ENCODE measurements at regions not wholly inside any gene's neighbourhood (a gene's known extent, or its start where the extent isn't known, plus 50 kb on each side); places are given as distances from the start of the nearest gene placed in this dataset.

DNA sequence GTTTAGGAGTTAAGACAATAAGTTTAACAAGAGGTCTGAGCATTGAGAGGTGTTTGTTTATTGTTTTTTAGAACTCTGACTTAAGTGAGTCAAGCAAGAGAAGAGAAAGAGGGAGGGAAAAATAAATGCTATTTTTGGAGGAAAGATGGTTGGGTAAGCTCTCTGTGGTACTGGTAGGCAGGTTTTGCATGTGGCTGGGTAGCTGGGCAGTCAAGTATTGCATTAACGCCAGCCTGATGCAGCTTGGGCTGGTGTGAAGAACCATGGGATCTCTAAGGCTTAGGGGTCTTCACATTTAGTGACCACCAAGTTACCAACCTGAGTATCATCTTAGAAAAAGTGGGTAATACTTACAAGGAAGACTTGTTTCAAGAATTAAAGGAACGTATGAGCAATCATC is 534.5 kb upstream of the SEMA6D start:
- TF ChIP-seq, protein P1, sequence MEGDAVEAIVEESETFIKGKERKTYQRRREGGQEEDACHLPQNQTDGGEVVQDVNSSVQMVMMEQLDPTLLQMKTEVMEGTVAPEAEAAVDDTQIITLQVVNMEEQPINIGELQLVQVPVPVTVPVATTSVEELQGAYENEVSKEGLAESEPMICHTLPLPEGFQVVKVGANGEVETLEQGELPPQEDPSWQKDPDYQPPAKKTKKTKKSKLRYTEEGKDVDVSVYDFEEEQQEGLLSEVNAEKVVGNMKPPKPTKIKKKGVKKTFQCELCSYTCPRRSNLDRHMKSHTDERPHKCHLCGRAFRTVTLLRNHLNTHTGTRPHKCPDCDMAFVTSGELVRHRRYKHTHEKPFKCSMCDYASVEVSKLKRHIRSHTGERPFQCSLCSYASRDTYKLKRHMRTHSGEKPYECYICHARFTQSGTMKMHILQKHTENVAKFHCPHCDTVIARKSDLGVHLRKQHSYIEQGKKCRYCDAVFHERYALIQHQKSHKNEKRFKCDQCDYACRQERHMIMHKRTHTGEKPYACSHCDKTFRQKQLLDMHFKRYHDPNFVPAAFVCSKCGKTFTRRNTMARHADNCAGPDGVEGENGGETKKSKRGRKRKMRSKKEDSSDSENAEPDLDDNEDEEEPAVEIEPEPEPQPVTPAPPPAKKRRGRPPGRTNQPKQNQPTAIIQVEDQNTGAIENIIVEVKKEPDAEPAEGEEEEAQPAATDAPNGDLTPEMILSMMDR (IDR thresholded peaks at IDR 0.05; ENCODE audit: low read depth, low read length, missing input control), result no peak
- TF ChIP-seq, protein P2, sequence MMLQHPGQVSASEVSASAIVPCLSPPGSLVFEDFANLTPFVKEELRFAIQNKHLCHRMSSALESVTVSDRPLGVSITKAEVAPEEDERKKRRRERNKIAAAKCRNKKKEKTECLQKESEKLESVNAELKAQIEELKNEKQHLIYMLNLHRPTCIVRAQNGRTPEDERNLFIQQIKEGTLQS (IDR thresholded peaks at IDR 0.05), result no peak
- TF ChIP-seq NR2F2 (IDR thresholded peaks at IDR 0.05) (no peak), TAF1 (conservative IDR thresholded peaks at IDR 0.05) (no peak), EGR1 (IDR thresholded peaks at IDR 0.05; ENCODE audit: low read depth in 2 of 2) (no peak), GABPA (IDR thresholded peaks at IDR 0.05 in 1 of 2, conservative IDR thresholded peaks at IDR 0.05 in 1 of 2) (no peak), RAD21 (IDR thresholded peaks at IDR 0.05) (no peak), YY1 (IDR thresholded peaks at IDR 0.05) (no peak)
- TF ChIP-seq, protein P3, sequence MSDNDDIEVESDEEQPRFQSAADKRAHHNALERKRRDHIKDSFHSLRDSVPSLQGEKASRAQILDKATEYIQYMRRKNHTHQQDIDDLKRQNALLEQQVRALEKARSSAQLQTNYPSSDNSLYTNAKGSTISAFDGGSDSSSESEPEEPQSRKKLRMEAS (IDR thresholded peaks at IDR 0.05), result no peak
- TF ChIP-seq, protein P4, sequence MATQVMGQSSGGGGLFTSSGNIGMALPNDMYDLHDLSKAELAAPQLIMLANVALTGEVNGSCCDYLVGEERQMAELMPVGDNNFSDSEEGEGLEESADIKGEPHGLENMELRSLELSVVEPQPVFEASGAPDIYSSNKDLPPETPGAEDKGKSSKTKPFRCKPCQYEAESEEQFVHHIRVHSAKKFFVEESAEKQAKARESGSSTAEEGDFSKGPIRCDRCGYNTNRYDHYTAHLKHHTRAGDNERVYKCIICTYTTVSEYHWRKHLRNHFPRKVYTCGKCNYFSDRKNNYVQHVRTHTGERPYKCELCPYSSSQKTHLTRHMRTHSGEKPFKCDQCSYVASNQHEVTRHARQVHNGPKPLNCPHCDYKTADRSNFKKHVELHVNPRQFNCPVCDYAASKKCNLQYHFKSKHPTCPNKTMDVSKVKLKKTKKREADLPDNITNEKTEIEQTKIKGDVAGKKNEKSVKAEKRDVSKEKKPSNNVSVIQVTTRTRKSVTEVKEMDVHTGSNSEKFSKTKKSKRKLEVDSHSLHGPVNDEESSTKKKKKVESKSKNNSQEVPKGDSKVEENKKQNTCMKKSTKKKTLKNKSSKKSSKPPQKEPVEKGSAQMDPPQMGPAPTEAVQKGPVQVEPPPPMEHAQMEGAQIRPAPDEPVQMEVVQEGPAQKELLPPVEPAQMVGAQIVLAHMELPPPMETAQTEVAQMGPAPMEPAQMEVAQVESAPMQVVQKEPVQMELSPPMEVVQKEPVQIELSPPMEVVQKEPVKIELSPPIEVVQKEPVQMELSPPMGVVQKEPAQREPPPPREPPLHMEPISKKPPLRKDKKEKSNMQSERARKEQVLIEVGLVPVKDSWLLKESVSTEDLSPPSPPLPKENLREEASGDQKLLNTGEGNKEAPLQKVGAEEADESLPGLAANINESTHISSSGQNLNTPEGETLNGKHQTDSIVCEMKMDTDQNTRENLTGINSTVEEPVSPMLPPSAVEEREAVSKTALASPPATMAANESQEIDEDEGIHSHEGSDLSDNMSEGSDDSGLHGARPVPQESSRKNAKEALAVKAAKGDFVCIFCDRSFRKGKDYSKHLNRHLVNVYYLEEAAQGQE (IDR thresholded peaks at IDR 0.05), result no peak
